Fibroblast of lung (primary cell): ENCODE measurements at regions not wholly inside any gene's neighbourhood (a gene's known extent, or its start where the extent isn't known, plus 50 kb on each side); places are given as distances from the start of the nearest gene placed in this dataset.

Experiments used
- DNase-seq, 2 donors: peaks; one replicate each; pipeline versions ENCODE4 v3.0.0 to v3.0.0-alpha.2; 2010; ENCODE audit warnings: low read depth in 2 of 2
- H2AFZ ChIP-seq: 2 replicates; pipeline ENCODE4 v1.5.1; 2012; ENCODE audit warnings: low read length, control low read depth, inconsistent platforms
- H3K27ac ChIP-seq: 2 replicates; pipeline ENCODE4 v1.5.1; 2011; ENCODE audit warnings: low read length, control low read depth; ENCODE audit not compliant: insufficient read depth
- H3K27me3 ChIP-seq: 2 replicates; pipeline ENCODE4 v1.5.1; 2011; ENCODE audit warnings: mild to moderate bottlenecking, low read length; ENCODE audit not compliant: control insufficient read depth, insufficient read depth
- H3K36me3 ChIP-seq: 2 replicates; pipeline ENCODE4 v1.5.1; 2011; ENCODE audit warnings: low read length; ENCODE audit not compliant: control insufficient read depth, insufficient read depth
- H3K4me1 ChIP-seq: 2 replicates; pipeline ENCODE4 v1.5.1; 2011; ENCODE audit warnings: low read length; ENCODE audit not compliant: control insufficient read depth, insufficient read depth; ENCODE audit errors: extremely low read depth
- H3K4me2 ChIP-seq: 2 replicates; pipeline ENCODE4 v1.5.1; 2011; ENCODE audit warnings: low read length, control low read depth; ENCODE audit not compliant: insufficient read depth; ENCODE audit errors: extremely low read depth
- H3K4me3 ChIP-seq, 4 experiments: fragments of 200-600 bp in 1 of 4; sonication (generic) in 1 of 4; replicated peaks in 1 of 4; 2 replicates each; pipeline ENCODE4 v1.5.1; 2011 to 2016; ENCODE audit warnings: low read length in 4 of 4, low read depth in 3 of 4, mild to moderate bottlenecking in 3 of 4, control low read depth in 2 of 4, inconsistent platforms in 1 of 4, mixed read lengths in 1 of 4; ENCODE audit not compliant: insufficient read depth in 1 of 4; ENCODE audit errors: control extremely low read depth in 1 of 4
- H3K79me2 ChIP-seq: 2 replicates; pipeline ENCODE4 v1.5.1; 2012; ENCODE audit warnings: mild to moderate bottlenecking, low read length, inconsistent platforms; ENCODE audit not compliant: control insufficient read depth, insufficient read depth
- H3K9ac ChIP-seq: 2 replicates; pipeline ENCODE4 v1.5.1; 2011; ENCODE audit warnings: mild to moderate bottlenecking, low read length, control low read depth; ENCODE audit not compliant: insufficient read depth
- H3K9me3 ChIP-seq: 2 replicates; pipeline ENCODE4 v1.5.1; 2012; ENCODE audit warnings: low read depth, low read length; ENCODE audit not compliant: control insufficient read depth, insufficient read depth
- H4K20me1 ChIP-seq: 2 replicates; pipeline ENCODE4 v1.5.1; 2011; ENCODE audit warnings: low read length; ENCODE audit not compliant: control insufficient read depth, insufficient read depth; ENCODE audit errors: extremely low read depth
- EZH2 ChIP-seq: IDR thresholded peaks from 2 replicates; pipeline ENCODE4 v1.5.1; 2012; ENCODE audit warnings: low read length, control low read depth, mild to moderate bottlenecking; ENCODE audit errors: missing control alignments
- TF ChIP-seq, protein P1 (sequence below), 2 donors: IDR thresholded peaks in 1 of 2; conservative IDR thresholded peaks in 1 of 2; 1 replicate in 1 of 2; 2 replicates in 1 of 2; pipeline ENCODE4 v1.5.1; 2011 to 2012; ENCODE audit warnings: low read length in 2 of 2, control low read depth in 1 of 2, inconsistent platforms in 1 of 2, low read depth in 1 of 2, mild to moderate bottlenecking in 1 of 2

DNA sequence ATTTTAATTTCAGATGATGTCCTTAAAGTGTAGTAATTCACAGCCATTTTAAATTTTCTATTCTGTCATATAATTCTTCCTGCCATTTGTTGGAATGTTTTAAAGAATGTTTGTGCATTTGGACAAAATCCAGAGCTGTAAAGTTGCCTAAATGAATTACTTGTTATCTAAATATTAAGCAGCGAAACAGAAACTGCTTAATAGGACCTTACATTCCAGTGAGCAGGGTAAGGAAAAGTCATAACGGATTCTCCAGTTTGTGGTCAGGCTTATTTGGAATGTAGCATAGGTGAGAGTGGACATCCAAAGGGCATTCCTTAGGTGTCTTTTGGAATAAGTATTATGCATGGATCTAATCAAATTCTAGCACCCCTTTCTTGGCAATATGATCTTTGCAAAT lies 410.4 kb upstream of the PTPRD start:
- H3K27me3 ChIP-seq = no peaks in the 10 kb centered on the region
- no peak overlapping the region for H3K4me3 ChIP-seq
- no peak overlapping the region for H3K9ac ChIP-seq
- DNase-seq = no peak
- H3K27ac ChIP-seq = no peak overlapping the region
- no peaks in the 10 kb centered on the region for H4K20me1 ChIP-seq
- H3K36me3 ChIP-seq = no peaks in the 10 kb centered on the region
- H3K4me1 ChIP-seq = no peaks in the 10 kb centered on the region
- no peak for TF ChIP-seq EZH2
- TF ChIP-seq, protein P1, sequence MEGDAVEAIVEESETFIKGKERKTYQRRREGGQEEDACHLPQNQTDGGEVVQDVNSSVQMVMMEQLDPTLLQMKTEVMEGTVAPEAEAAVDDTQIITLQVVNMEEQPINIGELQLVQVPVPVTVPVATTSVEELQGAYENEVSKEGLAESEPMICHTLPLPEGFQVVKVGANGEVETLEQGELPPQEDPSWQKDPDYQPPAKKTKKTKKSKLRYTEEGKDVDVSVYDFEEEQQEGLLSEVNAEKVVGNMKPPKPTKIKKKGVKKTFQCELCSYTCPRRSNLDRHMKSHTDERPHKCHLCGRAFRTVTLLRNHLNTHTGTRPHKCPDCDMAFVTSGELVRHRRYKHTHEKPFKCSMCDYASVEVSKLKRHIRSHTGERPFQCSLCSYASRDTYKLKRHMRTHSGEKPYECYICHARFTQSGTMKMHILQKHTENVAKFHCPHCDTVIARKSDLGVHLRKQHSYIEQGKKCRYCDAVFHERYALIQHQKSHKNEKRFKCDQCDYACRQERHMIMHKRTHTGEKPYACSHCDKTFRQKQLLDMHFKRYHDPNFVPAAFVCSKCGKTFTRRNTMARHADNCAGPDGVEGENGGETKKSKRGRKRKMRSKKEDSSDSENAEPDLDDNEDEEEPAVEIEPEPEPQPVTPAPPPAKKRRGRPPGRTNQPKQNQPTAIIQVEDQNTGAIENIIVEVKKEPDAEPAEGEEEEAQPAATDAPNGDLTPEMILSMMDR (conservative IDR thresholded peaks at IDR 0.05 in 1 of 2, IDR thresholded peaks at IDR 0.05 in 1 of 2; ENCODE audit: low read depth in 1 of 2, low read length in 2 of 2) = no peak
- no peak overlapping the region for H3K4me2 ChIP-seq
- H3K79me2 ChIP-seq = no peaks in the 10 kb centered on the region
- H3K9me3 ChIP-seq = no peaks in the 10 kb centered on the region
- H2AFZ ChIP-seq = no peak overlapping the region

DNA sequence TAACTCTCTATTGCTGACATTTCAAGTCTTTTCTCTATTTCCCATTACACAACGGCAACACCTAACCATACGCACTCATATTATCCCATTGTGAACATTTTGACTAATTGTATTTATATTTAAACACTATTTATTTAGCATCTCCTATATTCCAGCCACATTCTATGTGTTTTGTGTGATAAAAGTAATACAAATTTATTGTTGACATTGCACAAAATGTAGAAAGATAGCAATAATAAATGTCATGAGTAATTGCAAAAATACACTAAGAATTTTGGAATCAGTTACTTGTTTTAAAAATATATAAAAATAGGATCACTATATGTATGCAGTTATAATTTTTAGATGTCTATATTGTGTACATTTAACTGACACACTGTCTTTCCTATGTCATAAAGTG lies 413.0 kb upstream of the PTPRD start:
- Histone ChIP-seq H3K27ac (no peak overlapping the region), H3K9ac (no peak overlapping the region), H3K4me3 (no peak overlapping the region), H3K9me3 (no peaks in the 10 kb centered on the region), H3K4me1 (no peaks in the 10 kb centered on the region), H3K36me3 (no peaks in the 10 kb centered on the region), H3K27me3 (no peaks in the 10 kb centered on the region), H3K79me2 (no peaks in the 10 kb centered on the region), H4K20me1 (no peaks in the 10 kb centered on the region), H3K4me2 (no peak overlapping the region), H2AFZ (no peak overlapping the region)
- no peak for DNase-seq
- no peak for TF ChIP-seq EZH2
- TF ChIP-seq, protein P1 (conservative IDR thresholded peaks at IDR 0.05 in 1 of 2, IDR thresholded peaks at IDR 0.05 in 1 of 2; ENCODE audit: low read depth in 1 of 2, low read length in 2 of 2) = no peak

DNA sequence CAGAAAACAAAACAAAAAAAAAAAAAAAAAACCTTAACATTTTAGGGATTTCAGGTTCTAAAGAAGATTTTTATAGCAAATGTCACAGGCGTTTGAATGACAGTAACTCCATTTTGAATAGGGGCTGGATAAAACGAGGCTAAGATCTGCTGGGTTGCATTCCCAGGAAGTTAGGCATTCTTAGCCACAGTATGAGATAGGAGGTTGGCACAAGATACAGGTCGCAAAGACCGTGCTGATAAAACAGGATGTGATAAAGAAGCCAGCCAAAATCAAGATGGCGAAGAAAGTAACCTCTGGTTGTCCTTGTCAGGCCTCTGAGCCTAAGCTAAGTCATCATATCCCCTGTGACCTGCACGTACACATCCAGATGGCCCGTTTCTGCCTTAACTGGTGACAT lies 425.6 kb upstream of the PTPRD start:
- H3K9me3 ChIP-seq = no peaks in the 10 kb centered on the region
- H3K79me2 ChIP-seq = no peaks in the 10 kb centered on the region
- H3K4me3 ChIP-seq = no peak overlapping the region
- no peaks in the 10 kb centered on the region for H4K20me1 ChIP-seq
- no peak overlapping the region for H3K9ac ChIP-seq
- no peak overlapping the region for H2AFZ ChIP-seq
- no peaks in the 10 kb centered on the region for H3K4me1 ChIP-seq
- no peak for DNase-seq
- no peaks in the 10 kb centered on the region for H3K27me3 ChIP-seq
- TF ChIP-seq EZH2 = no peak
- TF ChIP-seq, protein P1 (conservative IDR thresholded peaks at IDR 0.05 in 1 of 2, IDR thresholded peaks at IDR 0.05 in 1 of 2; ENCODE audit: low read depth in 1 of 2, low read length in 2 of 2) = no peak
- no peak overlapping the region for H3K27ac ChIP-seq
- no peak overlapping the region for H3K4me2 ChIP-seq
- H3K36me3 ChIP-seq = no peaks in the 10 kb centered on the region
